ENCODE measurements at regions not wholly inside any gene's neighbourhood (a gene's known extent, or its start where the extent isn't known, plus 50 kb on each side); places are given as distances from the start of the nearest gene placed in this dataset.

DNA sequence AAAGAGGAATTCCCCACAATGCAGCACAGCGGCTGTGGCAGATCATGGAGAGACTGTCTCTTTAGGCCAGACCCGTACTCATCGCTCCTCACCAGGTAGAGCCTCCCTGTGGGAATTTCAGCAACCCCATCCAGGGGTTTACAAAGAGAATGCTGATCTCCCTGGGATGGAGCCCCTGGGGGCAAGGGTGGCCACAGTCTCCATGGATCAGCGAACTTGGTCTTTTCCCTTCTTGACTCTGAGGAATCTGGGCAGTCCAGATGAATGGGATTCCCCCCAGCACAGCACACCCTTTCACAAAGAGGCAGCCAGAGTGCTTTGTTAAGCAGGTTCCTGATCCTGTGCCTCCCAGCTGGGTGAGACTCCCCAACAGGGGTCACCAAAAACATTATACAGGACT is 108.7 kb upstream of the RGMB start:
- TF ChIP-seq, protein P1, sequence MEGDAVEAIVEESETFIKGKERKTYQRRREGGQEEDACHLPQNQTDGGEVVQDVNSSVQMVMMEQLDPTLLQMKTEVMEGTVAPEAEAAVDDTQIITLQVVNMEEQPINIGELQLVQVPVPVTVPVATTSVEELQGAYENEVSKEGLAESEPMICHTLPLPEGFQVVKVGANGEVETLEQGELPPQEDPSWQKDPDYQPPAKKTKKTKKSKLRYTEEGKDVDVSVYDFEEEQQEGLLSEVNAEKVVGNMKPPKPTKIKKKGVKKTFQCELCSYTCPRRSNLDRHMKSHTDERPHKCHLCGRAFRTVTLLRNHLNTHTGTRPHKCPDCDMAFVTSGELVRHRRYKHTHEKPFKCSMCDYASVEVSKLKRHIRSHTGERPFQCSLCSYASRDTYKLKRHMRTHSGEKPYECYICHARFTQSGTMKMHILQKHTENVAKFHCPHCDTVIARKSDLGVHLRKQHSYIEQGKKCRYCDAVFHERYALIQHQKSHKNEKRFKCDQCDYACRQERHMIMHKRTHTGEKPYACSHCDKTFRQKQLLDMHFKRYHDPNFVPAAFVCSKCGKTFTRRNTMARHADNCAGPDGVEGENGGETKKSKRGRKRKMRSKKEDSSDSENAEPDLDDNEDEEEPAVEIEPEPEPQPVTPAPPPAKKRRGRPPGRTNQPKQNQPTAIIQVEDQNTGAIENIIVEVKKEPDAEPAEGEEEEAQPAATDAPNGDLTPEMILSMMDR (IDR thresholded peaks at IDR 0.05; ENCODE audit: poor library complexity) = no peak
- TF ChIP-seq EZH2 (IDR thresholded peaks at IDR 0.05; ENCODE audit: borderline replicate concordance) = no peak
